SU-DHL-6 (cell line): ENCODE measurements at regions not wholly inside any gene's neighbourhood (a gene's known extent, or its start where the extent isn't known, plus 50 kb on each side); places are given as distances from the start of the nearest gene placed in this dataset.

ENCODE experiments used
- H2AFZ ChIP-seq: fragments of 200-600 bp; sonication (generic); 2 replicates; pipeline ENCODE4 v1.6.1; 2014; ENCODE audit warnings: low read depth, mild to moderate bottlenecking, moderate library complexity, mixed read lengths, antibody characterized with exemption, low read length; ENCODE audit not compliant: severe bottlenecking
- H3F3A ChIP-seq: fragments of 200-600 bp; shearing (Covaris generic); 2 replicates; pipeline ENCODE4 v1.6.0; 2016; ENCODE audit warnings: antibody characterized with exemption, mild to moderate bottlenecking; ENCODE audit not compliant: insufficient read depth
- H3K27ac ChIP-seq: fragments of 200-600 bp; sonication (generic); 2 replicates; pipeline ENCODE4 v1.5.1; 2016; ENCODE audit warnings: low read depth, mild to moderate bottlenecking, low read length, moderate library complexity, mixed read lengths
- H3K27me3 ChIP-seq: fragments of 200-600 bp; sonication (generic), shearing (Covaris generic); 2 replicates; pipeline ENCODE4 v1.6.0; 2014; ENCODE audit warnings: mild to moderate bottlenecking, low read length
- H3K36me3 ChIP-seq: fragments of 200-600 bp; sonication (generic); 2 replicates; pipeline ENCODE4 v1.6.1; 2014; ENCODE audit warnings: mild to moderate bottlenecking, low read length, mixed read lengths
- H3K4me2 ChIP-seq: fragments of 300-600, 200-600 bp; shearing (Covaris generic), sonication (generic); 2 replicates; pipeline ENCODE4 v1.6.0; 2014; ENCODE audit warnings: low read length, low read depth, mild to moderate bottlenecking; ENCODE audit not compliant: poor library complexity, severe bottlenecking
- H3K4me3 ChIP-seq: fragments of 200-600 bp; sonication (generic); 2 replicates; pipeline ENCODE4 v1.5.1; 2014; ENCODE audit warnings: antibody characterized with exemption, low read length, mild to moderate bottlenecking, mixed read lengths; ENCODE audit not compliant: insufficient read depth, poor library complexity, severe bottlenecking
- H3K79me2 ChIP-seq: fragments of 200-600 bp; sonication (generic); 2 replicates; pipeline ENCODE4 v1.6.1; 2014; ENCODE audit warnings: mild to moderate bottlenecking, low read length, moderate library complexity; ENCODE audit not compliant: insufficient read depth
- H3K9ac ChIP-seq: fragments of 200-600 bp; sonication (generic); 2 replicates; pipeline ENCODE4 v1.7.0; 2014; ENCODE audit warnings: mild to moderate bottlenecking, low read length
- H3K9me2 ChIP-seq: fragments of 200-600 bp; sonication (generic); replicated peaks from 2 replicates; pipeline ENCODE4 v1.6.1; 2014; ENCODE audit warnings: low read length; ENCODE audit not compliant: insufficient read depth
- H3K9me3 ChIP-seq: fragments of 200-600 bp; sonication (generic); 2 replicates; pipeline ENCODE4 v1.6.1; 2014; ENCODE audit warnings: low read length, mixed read lengths; ENCODE audit not compliant: insufficient read depth
- H4K20me1 ChIP-seq: fragments of 200-600 bp; sonication (generic); 2 replicates; pipeline ENCODE4 v1.6.1; 2014; ENCODE audit warnings: low read depth, mild to moderate bottlenecking, antibody characterized with exemption, low read length, moderate library complexity, mixed read lengths
- EZH2phosphoT487 ChIP-seq: fragments of 200-600 bp; sonication (generic), shearing (Covaris generic); conservative IDR thresholded peaks from 2 replicates; pipeline ENCODE4 v1.6.1; 2018; ENCODE audit warnings: mild to moderate bottlenecking, antibody characterized with exemption, low read length, moderate library complexity, mixed read lengths
- TF ChIP-seq, protein P1 (sequence below): fragments of 200-600 bp; sonication (generic); IDR thresholded peaks from one replicate; pipeline ENCODE4 v1.5.1; 2017; ENCODE audit warnings: antibody characterized with exemption, mild to moderate bottlenecking, low read length, moderate library complexity; ENCODE audit not compliant: insufficient read depth, poor library complexity, severe bottlenecking

DNA sequence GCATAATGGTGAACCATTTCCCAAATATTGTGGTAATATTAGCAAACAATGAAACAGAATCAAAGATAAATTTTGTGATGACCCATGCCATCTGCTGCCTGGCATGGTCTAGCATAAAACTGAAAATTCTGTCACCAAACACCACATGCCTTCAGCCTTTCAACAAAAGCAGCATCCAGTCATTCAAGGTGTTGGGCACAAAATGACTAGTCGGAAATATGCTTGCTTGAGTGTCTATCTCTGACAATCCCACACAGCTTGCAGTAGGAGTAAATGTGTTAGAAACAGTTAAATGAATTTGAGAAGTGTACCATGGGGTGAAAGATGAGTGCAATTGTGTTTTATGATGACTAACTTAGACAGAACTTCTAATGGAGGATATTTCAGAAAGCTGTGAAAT lies 61.7 kb upstream of the CDIN1 start:
- no peaks in the 10 kb centered on the region for H4K20me1 ChIP-seq
- H3K4me3 ChIP-seq = no peak overlapping the region
- no peaks in the 10 kb centered on the region for H3K79me2 ChIP-seq
- no peaks in the 10 kb centered on the region for H3F3A ChIP-seq
- H3K9ac ChIP-seq = no peak overlapping the region
- H3K4me2 ChIP-seq = no peak overlapping the region
- H3K27me3 ChIP-seq = no peaks in the 10 kb centered on the region
- no peaks in the 10 kb centered on the region for H3K9me3 ChIP-seq
- H3K9me2 ChIP-seq = no peaks in the 10 kb centered on the region
- H2AFZ ChIP-seq = no peak overlapping the region
- H3K27ac ChIP-seq = no peak overlapping the region
- no peaks in the 10 kb centered on the region for H3K36me3 ChIP-seq
- TF ChIP-seq, protein P1, sequence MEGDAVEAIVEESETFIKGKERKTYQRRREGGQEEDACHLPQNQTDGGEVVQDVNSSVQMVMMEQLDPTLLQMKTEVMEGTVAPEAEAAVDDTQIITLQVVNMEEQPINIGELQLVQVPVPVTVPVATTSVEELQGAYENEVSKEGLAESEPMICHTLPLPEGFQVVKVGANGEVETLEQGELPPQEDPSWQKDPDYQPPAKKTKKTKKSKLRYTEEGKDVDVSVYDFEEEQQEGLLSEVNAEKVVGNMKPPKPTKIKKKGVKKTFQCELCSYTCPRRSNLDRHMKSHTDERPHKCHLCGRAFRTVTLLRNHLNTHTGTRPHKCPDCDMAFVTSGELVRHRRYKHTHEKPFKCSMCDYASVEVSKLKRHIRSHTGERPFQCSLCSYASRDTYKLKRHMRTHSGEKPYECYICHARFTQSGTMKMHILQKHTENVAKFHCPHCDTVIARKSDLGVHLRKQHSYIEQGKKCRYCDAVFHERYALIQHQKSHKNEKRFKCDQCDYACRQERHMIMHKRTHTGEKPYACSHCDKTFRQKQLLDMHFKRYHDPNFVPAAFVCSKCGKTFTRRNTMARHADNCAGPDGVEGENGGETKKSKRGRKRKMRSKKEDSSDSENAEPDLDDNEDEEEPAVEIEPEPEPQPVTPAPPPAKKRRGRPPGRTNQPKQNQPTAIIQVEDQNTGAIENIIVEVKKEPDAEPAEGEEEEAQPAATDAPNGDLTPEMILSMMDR = no peak
- no peak for TF ChIP-seq EZH2phosphoT487

DNA sequence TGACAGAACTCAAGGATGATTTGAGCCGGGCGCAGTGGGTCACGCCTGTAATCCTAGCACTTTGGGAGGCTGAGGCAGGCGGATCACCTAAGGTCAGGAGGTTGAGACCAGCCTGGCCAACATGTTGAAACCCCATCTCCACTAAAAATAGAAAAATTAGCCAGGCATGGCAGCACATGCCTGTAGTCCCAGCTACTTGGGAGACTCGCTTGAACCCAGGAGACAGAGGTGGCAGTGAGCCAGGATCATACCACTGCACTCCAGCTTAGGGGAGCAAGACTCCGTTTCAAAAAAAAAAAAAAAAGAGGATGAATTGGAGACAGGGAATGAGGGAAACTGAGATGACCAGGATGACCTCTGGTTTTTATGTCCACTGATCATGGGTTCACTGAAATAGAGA lies 60.4 kb upstream of the CDIN1 start:
- Histone ChIP-seq H3K27ac (no peak overlapping the region), H3K9me3 (no peaks in the 10 kb centered on the region), H3K9me2 (no peaks in the 10 kb centered on the region), H3K4me3 (no peak overlapping the region), H3K36me3 (no peaks in the 10 kb centered on the region), H3K9ac (no peak overlapping the region), H3K4me2 (no peak overlapping the region), H2AFZ (no peak overlapping the region), H3K27me3 (no peaks in the 10 kb centered on the region), H3K79me2 (no peaks in the 10 kb centered on the region), H3F3A (no peaks in the 10 kb centered on the region), H4K20me1 (no peaks in the 10 kb centered on the region)
- TF ChIP-seq, protein P1 = no peak
- TF ChIP-seq EZH2phosphoT487 = no peak

GRCh38 chr15:36525430-36525829 lies 54.0 kb upstream of the CDIN1 start:
- Histone ChIP-seq H4K20me1 (no peaks in the 10 kb centered on the region), H3K27me3 (no peaks in the 10 kb centered on the region), H2AFZ (no peak overlapping the region), H3K36me3 (no peaks in the 10 kb centered on the region), H3K9me2 (no peaks in the 10 kb centered on the region), H3F3A (no peaks in the 10 kb centered on the region), H3K9ac (no peak overlapping the region), H3K4me3 (no peak overlapping the region), H3K79me2 (no peaks in the 10 kb centered on the region), H3K27ac (no peak overlapping the region), H3K4me2 (no peak overlapping the region), H3K9me3 (no peaks in the 10 kb centered on the region)
- TF ChIP-seq, protein P1 = no peak
- TF ChIP-seq EZH2phosphoT487 = no peak
